Epithelial cell of proximal tubule (primary cell): ENCODE measurements at regions not wholly inside any gene's neighbourhood (a gene's known extent, or its start where the extent isn't known, plus 50 kb on each side); places are given as distances from the start of the nearest gene placed in this dataset.
"Not testable (repeated sequence)": the region's sequence is repeated elsewhere in the genome, so short reads cannot be mapped to it uniquely, and the experiment has no call there.

Source experiments
- DNase-seq: peaks from one replicate; pipeline ENCODE4 v3.0.0-alpha.2; 2011; ENCODE audit warnings: low read depth
- H3K4me3 ChIP-seq: 2 replicates; pipeline ENCODE4 v1.5.1; 2011; ENCODE audit warnings: low read depth, mild to moderate bottlenecking, low read length
- TF ChIP-seq, protein P1 (sequence below): conservative IDR thresholded peaks from 2 replicates; pipeline ENCODE4 v1.5.1; 2012; ENCODE audit warnings: low read depth, mild to moderate bottlenecking, low read length

DNA sequence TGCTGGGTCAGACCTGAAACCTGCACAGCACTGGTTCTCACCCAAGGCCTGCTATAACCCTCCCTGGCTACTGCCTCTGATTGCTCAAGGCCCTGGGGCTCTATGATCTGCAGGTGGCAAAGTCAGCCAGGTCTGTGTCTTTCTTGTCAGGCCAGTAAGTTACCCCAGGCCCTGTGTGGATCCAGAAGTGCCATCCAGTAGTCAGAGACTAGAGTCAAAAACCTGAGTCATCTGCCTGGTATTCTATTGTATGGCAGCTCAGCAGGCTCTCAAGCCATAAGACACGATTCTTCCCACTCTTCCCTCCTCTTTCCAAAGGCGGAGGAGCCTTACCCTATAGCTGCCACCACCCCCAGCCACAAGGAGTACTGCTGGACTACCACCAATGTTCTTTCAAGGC is 593.0 kb downstream of the FRK start:
- DNase-seq: no peak
- H3K4me3 ChIP-seq: no peak overlapping the region
- TF ChIP-seq, protein P1, sequence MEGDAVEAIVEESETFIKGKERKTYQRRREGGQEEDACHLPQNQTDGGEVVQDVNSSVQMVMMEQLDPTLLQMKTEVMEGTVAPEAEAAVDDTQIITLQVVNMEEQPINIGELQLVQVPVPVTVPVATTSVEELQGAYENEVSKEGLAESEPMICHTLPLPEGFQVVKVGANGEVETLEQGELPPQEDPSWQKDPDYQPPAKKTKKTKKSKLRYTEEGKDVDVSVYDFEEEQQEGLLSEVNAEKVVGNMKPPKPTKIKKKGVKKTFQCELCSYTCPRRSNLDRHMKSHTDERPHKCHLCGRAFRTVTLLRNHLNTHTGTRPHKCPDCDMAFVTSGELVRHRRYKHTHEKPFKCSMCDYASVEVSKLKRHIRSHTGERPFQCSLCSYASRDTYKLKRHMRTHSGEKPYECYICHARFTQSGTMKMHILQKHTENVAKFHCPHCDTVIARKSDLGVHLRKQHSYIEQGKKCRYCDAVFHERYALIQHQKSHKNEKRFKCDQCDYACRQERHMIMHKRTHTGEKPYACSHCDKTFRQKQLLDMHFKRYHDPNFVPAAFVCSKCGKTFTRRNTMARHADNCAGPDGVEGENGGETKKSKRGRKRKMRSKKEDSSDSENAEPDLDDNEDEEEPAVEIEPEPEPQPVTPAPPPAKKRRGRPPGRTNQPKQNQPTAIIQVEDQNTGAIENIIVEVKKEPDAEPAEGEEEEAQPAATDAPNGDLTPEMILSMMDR: no peak

GRCh38 chr6:115460913-115461312 is 599.8 kb downstream of the FRK start:
- H3K4me3 ChIP-seq: no peak overlapping the region
- no peak for DNase-seq
- TF ChIP-seq, protein P1: no peak

DNA sequence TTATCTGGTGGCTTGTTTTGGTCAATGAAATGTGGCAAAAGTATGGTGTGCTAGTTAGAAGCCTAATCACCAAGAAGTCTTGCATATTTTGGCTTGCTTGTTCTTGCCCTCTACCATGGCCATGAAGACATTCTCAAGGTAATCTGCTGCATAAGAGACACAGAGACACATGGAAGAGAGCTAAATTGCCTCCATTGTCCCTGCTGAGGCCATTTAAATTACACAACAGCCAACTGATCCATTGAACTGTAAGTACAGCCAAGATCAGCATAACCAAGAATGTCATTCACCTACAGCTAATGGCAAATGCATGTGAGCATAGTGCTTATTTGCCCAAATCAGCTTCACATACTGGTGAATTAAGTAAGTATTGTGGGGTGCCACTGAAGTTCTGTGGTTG is 603.8 kb downstream of the FRK start:
- DNase-seq: no peak
- H3K4me3 ChIP-seq: no peak overlapping the region
- TF ChIP-seq, protein P1: no peak

DNA sequence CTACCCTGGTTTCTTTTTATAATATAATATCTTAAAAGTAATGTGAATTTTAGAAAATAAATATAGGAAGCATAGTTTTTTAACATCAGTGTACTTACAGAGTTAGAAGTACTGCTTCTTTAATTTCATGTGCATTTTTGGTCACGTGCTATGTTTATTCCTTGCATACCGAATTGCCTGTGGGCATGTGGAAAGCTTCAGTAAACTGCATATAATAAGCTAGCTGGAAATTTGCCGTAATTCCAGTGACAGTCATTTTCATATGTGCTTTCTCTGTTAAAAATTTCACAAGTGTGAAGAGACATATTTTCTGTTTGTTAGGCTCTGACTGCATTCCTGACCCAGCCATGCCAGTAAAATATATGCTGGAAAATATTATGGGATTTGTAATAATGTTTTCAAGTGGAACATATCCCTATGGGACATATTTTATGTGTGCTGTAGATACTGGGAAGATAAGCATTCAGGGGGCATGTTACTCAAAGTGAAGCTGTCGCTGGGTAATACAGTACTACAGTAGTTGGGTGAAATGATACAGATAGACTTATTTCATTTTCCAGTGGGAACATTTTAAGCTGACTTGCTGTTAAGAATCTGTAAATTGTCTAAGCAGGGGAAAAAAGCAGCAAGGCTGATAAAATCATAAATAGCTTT is 616.7 kb downstream of the FRK start:
- TF ChIP-seq, protein P1: no peak
- DNase-seq: no peak

GRCh38 chr6:115442323-115442722 is 618.4 kb downstream of the FRK start:
- TF ChIP-seq, protein P1: no peak
- DNase-seq: no peak
- H3K4me3 ChIP-seq: no peak overlapping the region

More for the DNA sequence above, 616.7 kb downstream of the FRK start:
- H3K4me3 ChIP-seq: no peak overlapping the region

DNA sequence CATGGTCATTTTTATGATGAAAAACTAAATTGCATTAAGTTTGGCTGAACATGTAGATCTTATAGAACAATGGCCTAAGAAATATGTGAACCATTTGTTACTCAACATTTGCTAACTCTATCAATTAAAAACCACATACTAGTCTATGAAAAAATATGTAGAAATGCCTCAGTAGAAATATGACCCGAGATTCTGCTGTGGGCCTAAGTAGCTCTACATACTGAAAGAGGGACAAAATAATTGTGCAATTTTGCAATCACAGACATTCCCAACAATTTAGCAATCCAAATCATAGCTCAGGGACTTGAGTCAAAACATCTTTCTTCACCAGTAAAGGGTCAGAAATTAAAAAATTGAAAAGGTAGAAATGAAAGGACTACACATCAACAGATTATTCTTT is 619.0 kb downstream of the FRK start:
- H3K4me3 ChIP-seq: no peak overlapping the region
- DNase-seq: no peak
- TF ChIP-seq, protein P1: no peak

GRCh38 chr6:115415378-115415777 is 645.3 kb downstream of the FRK start:
- no peak for DNase-seq
- H3K4me3 ChIP-seq: no peak overlapping the region
- TF ChIP-seq, protein P1: no peak

DNA sequence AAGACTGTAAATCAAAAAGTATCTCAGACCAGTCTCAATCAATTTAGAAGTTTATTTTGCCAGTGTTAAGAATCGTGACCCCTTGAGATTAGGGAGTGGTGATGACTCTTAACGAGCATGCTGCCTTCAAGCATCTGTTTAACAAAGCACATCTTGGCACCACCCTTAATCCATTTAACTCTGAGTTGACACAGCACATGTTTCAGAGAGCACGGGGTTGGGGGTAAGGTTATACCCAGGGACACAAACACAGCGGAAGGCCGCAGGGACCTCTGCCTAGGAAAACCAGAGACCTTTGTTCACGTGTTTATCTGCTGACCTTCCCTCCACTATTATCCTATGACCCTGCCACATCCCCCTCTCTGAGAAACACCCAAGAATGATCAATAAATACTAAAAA is 645.8 kb downstream of the FRK start:
- not testable (repeated sequence) for DNase-seq, H3K4me3 ChIP-seq
